Femur (tissue), 1 donor: ENCODE measurements at regions not wholly inside any gene's neighbourhood (a gene's known extent, or its start where the extent isn't known, plus 50 kb on each side); places are given as distances from the start of the nearest gene placed in this dataset.

ENCODE experiments used
- DNase-seq: peaks from one replicate; pipeline ENCODE4 v3.0.0-alpha.2; 2017

DNA sequence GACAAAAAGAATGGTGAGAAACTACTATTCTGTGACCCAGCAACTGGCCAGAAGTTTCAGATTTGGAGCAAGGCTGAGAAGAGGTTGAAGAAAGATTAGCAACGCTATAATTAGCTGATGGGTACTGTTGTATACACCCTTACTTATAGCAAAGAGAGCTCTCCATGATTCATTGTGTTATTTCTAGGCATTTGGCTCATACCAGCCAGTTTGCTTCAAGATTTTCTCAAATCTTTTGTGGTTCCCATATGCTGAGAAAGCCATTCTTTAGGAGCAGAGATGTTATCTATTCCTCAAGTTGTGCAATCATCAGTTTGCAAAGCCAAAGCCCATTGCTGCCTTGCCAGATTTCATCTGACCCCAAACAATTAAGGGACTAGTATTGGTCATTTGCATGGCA is 179.4 kb downstream of the ETS1 start:
- DNase-seq, result no peak

DNA sequence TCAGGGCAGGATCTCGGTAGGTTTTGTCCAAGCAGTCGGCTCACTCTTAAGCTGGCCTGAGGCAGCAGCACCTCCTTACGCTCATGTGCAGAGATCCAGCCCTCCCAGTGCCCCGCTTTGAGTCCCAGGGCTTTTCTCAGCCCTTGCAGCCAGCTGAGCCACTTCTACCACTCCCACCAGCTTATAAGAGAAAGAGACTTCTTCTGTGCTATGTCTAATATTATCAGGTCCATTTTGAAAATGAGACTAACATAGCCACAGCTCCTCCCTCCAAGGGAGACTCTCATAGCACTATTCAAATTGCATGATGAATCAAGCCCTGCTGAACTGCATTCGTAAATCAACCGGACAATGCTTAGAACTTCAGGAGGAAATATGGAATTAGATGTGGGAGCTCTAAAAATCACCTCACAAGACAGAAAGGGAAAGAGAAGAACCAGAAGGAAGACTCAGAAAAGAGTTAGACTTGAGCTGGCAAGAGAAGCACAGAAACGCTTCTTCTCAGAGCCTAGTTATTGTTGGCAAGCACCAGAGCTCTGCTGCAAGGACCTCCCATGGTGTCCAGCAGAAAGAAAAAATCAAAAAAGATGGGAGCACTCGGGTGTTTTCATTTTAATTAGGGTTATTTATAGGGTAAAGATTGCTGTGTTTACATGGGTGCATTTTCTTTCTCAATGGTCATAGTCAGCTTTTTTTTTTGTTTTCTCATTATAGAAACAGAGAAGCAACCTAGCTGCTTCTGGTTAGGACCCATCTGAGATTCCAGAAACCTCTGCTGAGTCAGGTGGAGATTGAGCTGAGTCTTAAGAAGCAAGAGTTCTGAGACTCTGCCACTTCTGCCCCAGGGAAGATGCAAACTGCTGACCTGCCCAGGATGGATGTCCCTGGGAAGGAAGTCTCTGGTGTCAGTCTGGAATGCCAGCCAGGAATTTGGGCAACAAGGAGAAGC is 181.4 kb downstream of the ETS1 start:
- DNase-seq, result no peak

DNA sequence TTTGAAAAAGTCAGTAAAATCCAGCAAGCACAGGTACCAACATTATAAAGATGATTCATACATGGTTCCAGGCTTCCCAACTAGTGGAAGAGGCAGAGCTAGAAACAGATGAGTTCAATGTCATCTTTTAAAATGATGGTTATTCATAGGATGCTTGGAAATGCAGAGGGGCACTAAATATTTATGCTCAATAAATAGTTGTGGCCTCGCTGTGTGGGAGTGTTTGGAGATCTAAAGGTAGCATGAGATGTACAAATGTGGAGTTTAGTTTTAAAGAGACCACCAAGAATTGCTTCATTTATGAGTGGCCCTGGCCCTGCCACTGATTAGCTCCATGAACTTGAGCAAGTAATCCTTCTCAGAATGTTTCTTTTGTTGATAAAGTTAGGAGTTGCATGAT is 182.2 kb downstream of the ETS1 start:
- no peak for DNase-seq

DNA sequence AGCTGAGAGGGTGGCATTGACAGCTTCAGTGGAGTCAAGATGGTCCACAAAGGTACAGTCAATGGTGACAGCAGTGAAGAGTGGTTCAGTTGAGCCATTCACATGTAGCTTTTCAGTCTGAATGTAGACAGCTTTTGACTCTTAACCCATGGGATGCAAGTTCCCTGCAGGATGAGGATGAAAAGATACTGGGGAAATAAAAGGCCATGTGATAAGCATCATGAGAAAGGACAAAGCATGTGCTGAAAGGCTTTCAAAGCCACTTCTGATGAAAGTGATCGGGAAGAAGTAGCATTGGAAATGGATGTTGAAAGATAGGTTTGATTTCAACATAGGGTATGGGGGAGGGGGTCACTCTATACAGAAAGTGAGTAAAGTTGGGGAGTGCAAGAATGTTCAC is 182.9 kb downstream of the ETS1 start:
- no peak for DNase-seq

DNA sequence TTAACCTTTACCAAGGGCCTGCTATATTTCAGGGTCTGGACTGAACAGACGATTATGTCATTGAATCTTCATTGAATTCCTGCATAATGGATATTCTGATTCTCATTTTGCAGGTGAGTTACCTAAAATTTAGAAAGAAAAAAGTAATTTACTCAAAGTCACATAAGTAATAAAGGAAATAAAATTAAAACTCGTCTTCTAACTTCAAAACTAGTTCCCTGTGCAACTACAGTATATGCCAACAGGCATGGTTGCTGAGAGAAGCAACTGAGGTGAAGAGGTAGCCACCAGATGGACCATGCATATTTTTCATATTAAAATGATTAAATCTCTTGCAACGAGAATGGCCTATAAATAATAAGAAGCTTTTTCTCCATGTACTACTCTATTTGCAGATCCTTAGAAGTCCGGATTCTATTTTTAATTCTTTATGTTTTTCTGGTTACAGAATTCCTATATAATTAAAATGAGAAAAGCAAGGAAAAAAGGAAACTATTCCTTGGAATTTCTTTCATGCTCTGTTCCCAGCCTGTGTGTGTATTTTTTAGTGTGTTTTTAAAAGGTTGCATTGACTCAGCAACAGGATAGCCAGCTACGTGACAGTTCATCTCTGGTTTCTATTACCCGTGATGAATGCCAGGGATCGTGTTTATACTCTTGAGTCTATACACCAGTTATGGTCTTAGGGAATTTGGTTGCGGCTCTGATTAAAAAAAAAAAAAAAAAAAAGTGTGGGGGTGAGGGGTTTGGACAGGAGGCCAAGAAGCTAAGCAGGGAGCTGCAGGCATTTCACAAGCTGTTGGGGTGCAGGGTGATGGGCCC is 186.8 kb downstream of the ETS1 start:
- no peak for DNase-seq

DNA sequence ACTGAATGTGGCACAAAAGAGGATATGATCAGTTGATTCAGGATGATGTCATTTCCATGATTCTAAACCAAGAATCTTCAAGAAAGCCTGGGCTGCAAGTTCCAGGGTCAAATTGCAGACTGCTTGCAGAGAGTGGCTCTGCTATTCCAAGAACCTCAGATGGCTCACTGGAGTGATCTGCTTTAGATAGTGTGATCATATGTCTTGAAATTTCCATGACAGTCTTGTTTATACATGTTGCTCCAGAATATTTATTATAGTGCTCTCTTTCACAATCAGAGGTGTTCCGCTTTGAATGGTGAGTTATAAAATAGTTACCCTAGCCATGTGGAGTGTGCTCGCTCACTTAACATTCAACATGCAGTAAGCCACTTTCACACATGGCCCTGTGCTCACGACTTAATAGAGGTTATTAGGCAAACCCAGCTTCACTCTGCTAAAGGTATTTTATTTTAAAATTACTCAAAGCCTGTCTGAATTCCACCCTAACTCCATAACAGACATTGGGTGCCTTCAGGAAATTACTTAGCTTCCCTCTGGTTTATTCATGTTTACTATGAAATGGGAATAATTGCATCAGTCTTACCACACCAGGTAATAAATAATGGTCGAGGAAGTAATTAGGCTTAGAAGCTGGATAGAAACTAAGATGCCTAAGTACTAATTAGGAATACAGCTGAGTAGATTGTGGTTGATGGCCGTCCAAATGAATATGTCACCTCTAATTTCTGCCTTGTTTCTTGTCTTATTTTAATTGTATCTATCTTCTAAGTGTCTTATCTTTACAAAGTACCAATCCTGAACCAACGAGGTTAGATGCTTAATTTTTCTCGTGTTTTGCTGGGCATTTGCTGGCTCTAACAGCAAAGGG is 187.9 kb downstream of the ETS1 start:
- DNase-seq, result no peak

DNA sequence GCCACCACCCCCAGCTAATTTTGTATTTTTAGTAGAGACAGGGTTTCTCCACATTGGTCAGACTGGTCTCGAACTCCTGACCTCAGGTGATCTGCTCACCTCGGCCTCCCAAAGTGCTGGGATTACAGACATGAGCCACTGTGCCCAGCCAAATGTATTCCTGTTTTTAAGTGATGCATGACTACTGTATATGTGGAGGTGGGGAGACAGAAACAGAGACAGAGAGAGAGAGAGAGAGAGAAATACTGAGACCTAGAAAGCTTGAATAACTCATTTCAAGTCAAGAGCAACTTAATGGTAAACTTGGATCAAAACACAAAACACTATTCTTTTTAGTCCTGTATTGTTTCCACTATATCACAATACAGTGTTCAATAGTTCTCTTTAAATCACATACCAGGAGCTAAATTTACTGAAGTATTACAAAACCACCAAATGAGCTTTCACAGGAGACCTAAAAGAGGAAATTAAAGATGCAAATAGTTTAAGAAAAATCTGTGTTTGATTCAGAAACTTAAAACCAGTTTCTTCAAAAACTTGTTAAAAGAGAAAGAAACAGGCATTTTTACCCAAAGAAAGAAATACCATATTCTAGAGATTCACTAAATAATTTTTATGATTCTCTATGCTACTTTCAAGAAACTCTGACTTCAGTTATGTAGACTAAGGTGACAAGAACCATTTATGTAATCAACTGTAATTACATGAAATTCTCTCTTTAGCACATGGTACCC is 188.7 kb downstream of the ETS1 start:
- DNase-seq, result no peak

DNA sequence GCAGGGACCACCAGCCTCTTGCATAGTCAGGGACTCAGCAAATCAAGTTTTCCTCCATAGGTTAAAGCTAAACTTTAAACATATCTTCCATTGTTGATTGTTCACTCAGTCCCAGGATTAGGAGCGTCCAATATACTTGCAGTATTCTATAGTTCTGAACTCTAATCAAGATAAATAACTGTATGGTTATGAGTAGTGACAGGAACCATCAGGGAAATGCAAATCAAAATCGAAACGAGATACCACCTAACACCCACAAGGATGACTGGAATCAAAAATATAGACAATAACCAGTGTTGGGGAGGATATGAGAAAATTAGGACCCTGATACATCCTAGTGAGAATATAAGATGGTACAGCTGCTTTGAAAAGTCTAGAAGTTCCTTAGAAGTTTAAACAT is 190.0 kb downstream of the ETS1 start:
- DNase-seq, result no peak

DNA sequence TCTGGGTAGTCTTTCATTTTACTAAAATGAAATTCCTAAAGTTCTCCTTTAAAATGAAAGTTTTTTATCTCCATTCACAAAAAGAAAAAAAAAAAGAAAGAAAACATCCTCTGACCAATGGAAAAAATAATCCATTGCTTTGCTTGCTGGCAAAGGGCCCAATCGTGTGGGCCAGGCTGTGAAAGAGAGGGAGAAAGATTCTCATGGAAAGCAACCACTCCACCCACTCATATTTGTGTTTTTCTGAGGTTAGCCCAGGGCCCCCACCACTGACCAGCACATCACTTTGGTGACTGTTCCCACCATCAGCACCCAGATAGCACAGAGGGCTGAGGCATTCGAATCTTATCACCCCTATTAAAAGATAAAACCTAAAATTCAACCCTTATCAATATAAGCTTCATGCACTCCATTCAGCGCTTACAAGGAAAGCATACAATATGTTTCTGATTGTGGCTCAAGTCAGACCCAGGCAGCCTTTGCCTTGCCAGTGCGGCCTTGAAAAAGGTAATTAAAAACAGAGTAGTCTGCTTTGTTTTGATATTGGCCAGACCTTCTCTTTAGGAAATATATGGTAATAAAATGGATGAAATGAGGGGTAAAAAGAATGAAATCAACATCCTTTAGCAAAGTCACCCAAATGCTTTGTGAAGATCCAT is 192.8 kb downstream of the ETS1 start:
- peak; percentile 53 for DNase-seq

DNA sequence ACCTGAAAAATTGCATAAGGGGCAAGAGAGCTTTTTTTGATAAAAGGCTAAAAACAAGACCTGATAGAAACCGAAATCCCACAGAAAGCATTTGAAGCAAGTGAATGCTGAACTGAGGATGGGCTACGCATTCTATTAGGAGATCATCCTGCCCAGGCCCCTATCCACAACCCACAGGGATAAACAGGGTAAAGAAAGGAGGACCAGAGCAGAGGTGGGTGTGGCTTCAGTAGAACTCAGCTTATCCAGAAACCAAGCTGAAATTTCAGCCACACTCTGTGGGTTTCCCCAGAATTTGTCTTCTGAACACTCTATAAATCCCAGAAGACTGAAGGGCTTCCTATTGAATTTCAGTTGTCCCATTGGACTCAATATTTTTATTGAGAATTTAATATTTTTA is 195.1 kb downstream of the ETS1 start:
- DNase-seq, result no peak

DNA sequence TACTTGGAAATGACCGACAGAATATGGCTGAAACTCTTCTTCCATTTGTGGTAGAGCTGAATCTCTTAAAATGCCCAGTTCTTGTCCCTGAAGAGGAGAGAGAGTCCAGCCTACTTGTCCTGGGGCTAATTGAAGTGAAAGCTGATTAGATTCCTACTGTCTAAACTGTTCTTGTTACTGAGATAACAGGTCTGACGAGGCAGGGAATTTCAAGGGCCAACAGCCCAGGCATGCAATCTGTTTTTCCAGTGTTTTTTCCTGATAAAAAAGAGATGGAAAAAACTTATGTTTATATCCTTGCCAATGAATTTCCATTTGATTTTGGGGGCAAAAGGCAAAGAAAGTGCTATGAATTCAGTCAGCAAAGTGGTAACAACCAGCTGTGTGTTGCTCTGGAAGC is 195.5 kb downstream of the ETS1 start:
- no peak for DNase-seq

DNA sequence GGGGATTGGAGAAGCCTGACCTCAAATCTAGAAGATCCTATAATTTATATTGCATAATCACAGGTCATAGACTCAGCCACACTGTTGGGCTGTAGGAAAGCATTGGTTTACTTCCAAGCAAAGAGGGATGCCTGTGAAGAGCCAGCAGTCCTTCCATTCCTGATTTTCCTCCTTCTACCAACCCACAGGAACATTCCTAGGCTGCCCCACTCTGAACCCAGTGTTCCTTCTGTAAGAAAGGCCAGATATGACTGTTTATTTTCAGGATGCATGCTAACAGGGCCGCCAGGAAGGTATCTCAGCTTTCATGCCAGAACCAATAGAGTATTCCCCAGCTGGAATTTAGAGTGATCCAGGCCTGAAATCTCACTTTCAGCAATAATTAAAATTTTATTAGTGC is 197.1 kb downstream of the ETS1 start:
- no peak for DNase-seq

DNA sequence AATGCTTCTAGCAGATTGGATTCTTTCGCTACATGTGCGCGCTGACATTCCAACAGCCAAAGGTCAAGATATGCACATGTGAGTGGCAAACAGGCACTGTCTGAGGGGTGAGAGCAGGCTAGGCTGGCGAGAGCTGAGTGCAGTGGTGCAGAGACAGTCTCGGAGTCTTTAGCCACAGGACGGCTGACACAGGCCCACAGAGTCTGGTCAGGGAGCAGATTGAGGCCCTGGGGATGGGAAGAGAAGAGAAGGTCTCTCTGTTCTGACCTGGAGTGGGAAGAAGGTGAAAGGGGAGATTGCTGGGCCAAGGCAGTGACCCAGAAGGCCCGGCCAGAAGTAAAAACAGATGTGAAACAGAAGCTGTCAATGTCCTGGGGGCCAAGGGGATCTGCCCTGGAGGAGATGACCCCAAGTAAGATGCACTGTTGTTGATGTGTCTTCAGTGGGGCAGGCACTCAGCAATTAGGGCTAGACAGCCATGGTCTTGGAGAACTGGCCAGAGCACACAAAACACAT is 197.8 kb downstream of the ETS1 start:
- DNase-seq, result no peak

DNA sequence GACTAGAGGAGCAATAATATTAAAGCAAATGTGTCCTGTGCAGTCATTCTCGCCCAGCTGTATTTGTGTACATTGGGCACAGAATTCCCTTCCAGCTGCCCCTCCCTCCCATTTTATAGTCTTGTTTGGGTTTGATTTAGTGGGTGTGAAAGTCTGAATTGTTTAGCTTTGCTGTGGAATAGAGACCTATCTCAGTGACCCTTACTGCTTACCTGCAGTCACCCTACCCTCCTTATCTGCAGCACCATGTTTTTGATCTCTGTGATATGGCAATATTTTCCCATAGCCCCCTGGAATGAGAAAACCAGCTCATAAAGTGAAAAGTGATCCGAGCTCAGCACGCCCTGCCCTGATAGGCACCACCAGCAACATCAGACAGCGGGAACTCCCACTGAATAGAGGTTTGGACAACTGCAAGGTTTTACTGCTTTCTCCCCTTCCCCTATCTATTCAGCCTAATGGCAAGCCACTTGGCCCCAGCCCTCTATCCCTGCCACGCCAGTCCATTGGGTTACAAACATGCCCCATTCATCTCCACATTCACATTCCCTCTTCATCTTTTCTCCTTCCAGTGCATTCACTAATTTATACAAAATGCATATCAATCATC is 199.0 kb downstream of the ETS1 start:
- no peak for DNase-seq

DNA sequence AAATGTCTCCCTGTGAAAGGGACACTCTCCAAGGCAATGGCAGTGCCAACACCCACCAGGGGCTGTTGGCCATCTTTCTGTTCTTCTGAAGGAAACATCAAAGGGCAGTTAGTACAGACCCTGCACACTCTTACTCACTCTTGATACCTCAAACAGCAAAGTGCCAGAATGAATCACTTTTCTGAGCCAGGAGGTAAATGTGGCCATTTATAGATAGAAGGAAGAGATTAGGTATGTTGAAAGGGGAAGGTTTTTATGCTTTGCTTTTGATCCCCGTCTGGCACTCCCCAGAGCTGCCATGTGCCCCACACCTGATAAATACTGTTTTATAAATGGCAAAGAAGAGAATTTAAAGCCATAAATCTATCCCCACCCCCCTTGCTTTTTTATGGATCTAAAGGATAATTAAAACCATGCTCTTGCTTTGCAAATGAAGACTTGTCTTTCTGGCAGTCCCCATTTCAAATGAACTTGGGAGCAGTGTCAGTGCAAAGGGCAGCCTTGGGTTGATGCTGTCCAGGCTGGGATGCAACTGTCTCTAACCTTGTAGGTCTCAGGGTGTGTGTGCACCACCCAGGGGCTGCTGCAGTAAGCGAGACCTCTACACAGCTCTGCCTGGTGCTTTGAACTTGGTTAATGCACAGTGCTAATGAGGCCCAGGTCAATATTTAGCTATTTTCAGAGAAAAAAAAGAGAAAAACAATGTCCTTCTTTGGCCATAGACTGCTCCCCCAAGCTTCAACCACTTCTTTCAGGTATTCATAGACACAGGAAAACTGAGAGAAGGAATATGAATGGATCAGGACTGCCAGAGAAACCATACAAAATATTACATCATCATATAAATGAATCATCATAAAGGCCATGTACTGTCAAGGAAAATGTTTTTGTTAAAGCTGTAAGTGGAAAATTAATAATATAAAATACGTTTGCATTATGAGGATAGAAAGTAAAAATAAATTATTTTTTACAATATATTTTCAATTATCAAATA is 207.5 kb downstream of the ETS1 start:
- DNase-seq, result no peak

DNA sequence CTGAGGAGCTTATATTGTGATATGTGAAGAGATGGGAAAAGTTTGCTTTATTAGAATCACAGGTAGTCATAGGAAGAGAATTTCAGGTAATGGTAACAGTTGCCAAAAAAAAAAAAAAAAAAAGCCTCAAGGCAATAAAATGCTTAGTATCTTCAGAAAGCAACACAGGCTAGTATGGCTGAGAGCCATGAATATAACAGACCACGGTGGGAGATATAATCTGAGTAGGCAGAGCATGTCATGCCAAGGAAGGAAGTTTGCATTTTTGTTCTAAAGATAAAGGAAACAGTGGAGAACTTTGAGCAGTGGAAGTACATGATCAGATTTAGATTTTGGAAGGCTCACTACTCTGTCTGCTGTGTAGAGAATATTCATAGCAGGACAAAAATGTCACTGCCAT is 211.4 kb downstream of the ETS1 start:
- no peak for DNase-seq

DNA sequence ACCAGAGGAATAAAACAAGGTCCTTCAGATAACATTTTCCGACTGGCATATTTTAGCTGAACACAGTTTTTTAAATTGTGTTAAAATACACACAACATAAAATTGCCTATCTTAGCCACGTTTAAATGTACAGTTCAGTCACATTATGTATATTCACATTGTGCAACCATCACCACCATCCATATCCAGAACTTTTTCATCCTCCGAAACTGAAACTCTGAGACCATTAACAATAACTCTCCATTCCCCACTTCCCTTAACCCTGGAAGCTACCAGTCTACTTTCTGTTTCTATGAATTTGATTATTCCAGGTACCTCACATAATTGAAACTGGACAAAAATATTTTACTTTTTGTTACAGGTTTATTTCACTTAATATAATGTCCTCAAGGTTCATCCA is 213.3 kb downstream of the ETS1 start:
- DNase-seq, result no peak

DNA sequence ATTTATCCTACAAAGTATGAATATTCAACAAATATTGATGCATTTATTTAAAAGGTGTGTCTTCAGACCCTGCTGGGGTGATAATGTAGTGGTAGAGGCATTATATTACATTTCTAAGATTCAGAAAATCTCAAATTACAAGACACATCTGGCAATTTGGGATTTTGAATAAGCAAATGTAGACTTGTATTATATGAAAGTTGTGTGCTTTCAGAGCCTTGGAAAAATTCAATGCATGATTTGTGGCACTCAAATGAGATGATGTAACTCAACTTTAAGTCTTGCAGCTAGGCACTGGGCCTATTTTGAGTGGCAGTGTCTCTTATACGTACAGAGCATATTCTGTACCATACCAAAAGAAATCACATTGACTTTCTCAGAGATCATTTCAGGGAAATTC is 214.4 kb downstream of the ETS1 start:
- DNase-seq, result no peak

DNA sequence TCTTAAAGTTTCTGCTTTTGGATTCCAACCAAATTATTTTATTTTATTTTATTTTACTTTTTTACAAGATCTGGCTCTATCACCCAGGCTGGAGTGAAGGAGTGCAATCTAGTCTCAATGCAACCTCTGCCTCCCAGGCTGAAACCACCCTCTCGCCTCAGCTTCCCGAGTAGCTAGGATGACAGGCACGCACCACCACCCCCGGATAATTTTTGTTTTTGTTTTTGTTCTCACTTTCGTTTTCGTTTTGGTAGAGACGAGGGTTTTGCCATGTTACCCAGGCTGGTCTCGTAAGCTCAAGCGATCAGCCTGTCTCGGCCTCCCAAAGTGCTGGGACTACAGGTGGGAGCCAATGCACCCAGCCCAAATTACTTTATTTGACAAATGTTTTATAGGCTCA is 219.8 kb downstream of the ETS1 start:
- no peak for DNase-seq

DNA sequence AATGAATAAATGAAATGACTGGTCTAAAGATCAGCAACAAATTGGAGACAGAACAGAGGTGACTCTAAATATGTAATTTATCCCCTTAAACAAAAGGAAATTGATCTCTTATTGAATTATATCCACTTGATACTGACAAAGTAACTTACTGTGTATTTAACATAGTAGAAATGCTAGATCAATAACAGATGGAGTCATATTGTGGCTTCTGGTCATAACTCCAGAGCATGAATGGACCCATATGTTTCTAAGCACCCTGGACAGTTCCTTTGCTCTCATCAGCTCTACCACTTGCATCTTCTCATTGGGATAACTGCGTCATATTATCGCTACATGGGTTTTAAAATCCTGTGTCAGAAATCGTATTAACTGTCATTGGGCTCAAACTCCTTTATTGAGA is 222.3 kb downstream of the ETS1 start:
- peak; percentile 28 for DNase-seq
